Mesenchymal stem cell (in vitro differentiated cells and primary cell): ENCODE measurements at regions not wholly inside any gene's neighbourhood (a gene's known extent, or its start where the extent isn't known, plus 50 kb on each side); places are given as distances from the start of the nearest gene placed in this dataset.

Experiments
- DNase-seq: peaks from one replicate; pipeline ENCODE4 v3.0.0-alpha.2; 2013
- H2AFZ ChIP-seq: one replicate; pipeline ENCODE4 v1.6.1; 2013; ENCODE audit warnings: low read depth, mild to moderate bottlenecking, control low read depth, inconsistent platforms, low read length, moderate library complexity
- H2AK5ac ChIP-seq: 2 replicates; pipeline ENCODE4 v1.6.1; 2013; ENCODE audit warnings: low read length, moderate library complexity, mild to moderate bottlenecking, inconsistent platforms; ENCODE audit not compliant: severe bottlenecking
- H2BK120ac ChIP-seq: one replicate; pipeline ENCODE4 v1.6.1; 2013; ENCODE audit warnings: low read depth, mild to moderate bottlenecking, inconsistent platforms, low read length, moderate library complexity
- H2BK12ac ChIP-seq, 2 experiments: one replicate each; pipeline ENCODE4 v1.6.1; 2013; ENCODE audit warnings: inconsistent platforms in 2 of 2, low read length in 2 of 2, mild to moderate bottlenecking in 2 of 2, moderate library complexity in 2 of 2, control low read depth in 1 of 2
- H2BK15ac ChIP-seq: one replicate; pipeline ENCODE4 v1.6.1; 2013; ENCODE audit warnings: mild to moderate bottlenecking, low read depth, inconsistent platforms; ENCODE audit not compliant: poor library complexity, severe bottlenecking
- H2BK5ac ChIP-seq: 2 replicates; pipeline ENCODE4 v1.6.1; 2013; ENCODE audit warnings: low read depth, mild to moderate bottlenecking, low read length, control low read depth, inconsistent platforms; ENCODE audit not compliant: poor library complexity, severe bottlenecking
- H3K14ac ChIP-seq, 2 experiments: one replicate each; pipeline ENCODE4 v1.6.1; 2013; ENCODE audit warnings: inconsistent platforms in 2 of 2, low read length in 2 of 2, control low read depth in 1 of 2, mild to moderate bottlenecking in 1 of 2, moderate library complexity in 1 of 2
- H3K18ac ChIP-seq, 2 experiments: one replicate each; pipeline ENCODE4 v1.6.1; 2013; ENCODE audit warnings: inconsistent platforms in 2 of 2, low read length in 2 of 2, control low read depth in 1 of 2, low read depth in 1 of 2, mild to moderate bottlenecking in 1 of 2
- H3K23ac ChIP-seq, 2 experiments: one replicate each; pipeline ENCODE4 v1.6.1; 2013; ENCODE audit warnings: inconsistent platforms in 2 of 2, low read length in 2 of 2, mild to moderate bottlenecking in 2 of 2, moderate library complexity in 2 of 2, control low read depth in 1 of 2
- H3K27ac ChIP-seq: 2 replicates; pipeline ENCODE4 v1.5.1; 2013; ENCODE audit warnings: mild to moderate bottlenecking, moderate library complexity, low read length, control low read depth, inconsistent platforms; ENCODE audit not compliant: poor library complexity, severe bottlenecking
- H3K27me3 ChIP-seq, 2 experiments: 2 replicates each; pipeline versions ENCODE4 v1.6.1 to v1.7.0; 2013; ENCODE audit warnings: low read length in 2 of 2, mild to moderate bottlenecking in 2 of 2, moderate library complexity in 2 of 2, control low read depth in 1 of 2, inconsistent platforms in 1 of 2; ENCODE audit not compliant: control insufficient read depth in 1 of 2, insufficient read depth in 1 of 2
- H3K36me3 ChIP-seq, 2 experiments: 2 replicates each; pipeline versions ENCODE4 v1.6.1 to v1.7.0; 2013; ENCODE audit warnings: low read length in 2 of 2, control low read depth in 1 of 2, inconsistent platforms in 1 of 2, low read depth in 1 of 2, mild to moderate bottlenecking in 1 of 2; ENCODE audit not compliant: insufficient read depth in 2 of 2, control insufficient read depth in 1 of 2
- H3K4ac ChIP-seq, 2 experiments: one replicate each; pipeline ENCODE4 v1.6.1; 2013; ENCODE audit warnings: inconsistent platforms in 2 of 2, low read length in 2 of 2, mild to moderate bottlenecking in 2 of 2, moderate library complexity in 2 of 2, control low read depth in 1 of 2, low read depth in 1 of 2
- H3K4me1 ChIP-seq: 2 replicates; pipeline ENCODE4 v1.6.1; 2013; ENCODE audit warnings: low read depth, low read length, control low read depth; ENCODE audit not compliant: control insufficient read depth, insufficient read depth
- H3K4me2 ChIP-seq: 2 replicates; pipeline ENCODE4 v1.6.1; 2013; ENCODE audit warnings: low read length, mild to moderate bottlenecking, inconsistent platforms; ENCODE audit not compliant: poor library complexity, severe bottlenecking
- H3K4me3 ChIP-seq, 2 experiments: 2 replicates each; pipeline versions ENCODE4 v1.5.1 to v1.7.0; 2013; ENCODE audit warnings: low read length in 2 of 2, mild to moderate bottlenecking in 2 of 2, control low read depth in 1 of 2, low read depth in 1 of 2; ENCODE audit not compliant: insufficient read depth in 1 of 2
- H3K79me1 ChIP-seq: replicated peaks from 2 replicates; pipeline ENCODE4 v1.6.1; 2013; ENCODE audit warnings: mild to moderate bottlenecking, control low read depth, low read length, inconsistent platforms; ENCODE audit not compliant: poor library complexity, severe bottlenecking
- H3K9ac ChIP-seq: 2 replicates; pipeline ENCODE4 v1.7.0; 2013; ENCODE audit warnings: mild to moderate bottlenecking, low read length, moderate library complexity
- H3K9me3 ChIP-seq: 2 replicates; pipeline ENCODE4 v1.7.0; 2013; ENCODE audit warnings: mild to moderate bottlenecking, low read length; ENCODE audit not compliant: control insufficient read depth
- H4K8ac ChIP-seq: one replicate; pipeline ENCODE4 v1.6.1; 2013; ENCODE audit warnings: inconsistent platforms, mild to moderate bottlenecking, low read length, moderate library complexity
- H4K91ac ChIP-seq: one replicate; pipeline ENCODE4 v1.6.1; 2013; ENCODE audit warnings: mild to moderate bottlenecking, low read length, inconsistent platforms
- WGBS: methylation state at CpG from one replicate; pipeline ENCODE4 v1.1.7; 2013; ENCODE audit warnings: mixed read lengths; 5-methylcytosine and 5-hydroxymethylcytosine counted together

DNA sequence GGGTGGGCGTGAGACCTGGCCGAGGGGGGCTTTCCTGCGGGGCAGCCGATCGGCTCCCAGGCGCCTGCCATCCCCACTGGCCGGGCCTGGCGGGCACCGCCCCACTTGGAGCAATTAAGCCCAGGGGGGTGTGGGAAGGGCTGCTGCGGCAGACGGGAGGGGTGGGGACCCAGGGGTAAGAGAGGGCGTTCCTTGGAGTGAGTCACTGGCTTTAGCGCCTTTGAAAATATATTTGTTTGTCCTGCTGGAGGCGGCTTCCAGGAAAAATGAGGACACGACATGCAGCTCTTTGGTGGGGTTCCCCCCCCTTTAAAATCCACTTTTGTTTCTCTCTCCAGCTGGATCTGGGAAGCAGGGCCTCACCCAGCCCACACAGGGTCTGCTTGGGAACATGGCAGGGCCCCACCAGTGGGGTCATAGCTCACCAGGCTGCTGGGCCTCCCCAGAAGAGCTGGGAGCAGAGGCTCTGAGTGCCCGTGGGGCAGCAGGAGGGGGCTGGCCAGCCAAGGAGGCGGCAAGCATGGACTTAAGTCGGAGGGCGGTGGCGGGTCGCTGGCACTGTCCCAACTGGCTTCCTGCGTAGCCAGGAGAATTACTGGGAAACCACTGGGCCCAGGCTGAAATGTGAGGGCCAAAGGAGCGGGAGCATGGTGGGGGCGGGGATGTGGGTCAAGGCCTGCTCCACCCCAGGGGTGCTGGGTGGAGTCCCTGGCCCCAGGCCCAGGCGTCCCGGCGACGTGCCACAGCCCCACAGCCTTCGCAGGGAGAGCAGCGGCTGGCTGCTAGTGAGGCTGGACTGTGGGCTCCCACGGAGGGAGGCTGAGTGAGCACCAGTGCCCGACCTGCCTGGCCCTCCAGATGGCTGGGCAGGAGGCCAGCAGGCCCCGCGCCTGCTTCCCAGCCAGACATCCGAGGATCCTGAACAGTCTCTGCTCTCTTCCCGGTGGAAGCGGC, 128.0 kb downstream of the RFLNA start:
- peaks cover 37% of the 10 kb centered on the region for H3K79me1 ChIP-seq
- H2AK5ac ChIP-seq: peak overlapping the region; percentile 58
- H3K27me3 ChIP-seq: no peaks in the 10 kb centered on the region
- H4K91ac ChIP-seq: peak overlapping the region; percentile 99
- H3K36me3 ChIP-seq: peaks cover 61 to 86% of the 10 kb centered on the region in 2 experiments
- WGBS: 14% methylated on average over 37 of the region's 37 CpGs
- H3K23ac ChIP-seq: no peak overlapping the region
- no peaks in the 10 kb centered on the region for H3K9me3 ChIP-seq
- peak overlapping the region; percentile 99 to 100 for H2BK12ac ChIP-seq
- H3K4me1 ChIP-seq: peaks cover 55% of the 10 kb centered on the region
- peak overlapping the region in 1 of 2 experiments; percentile 99 for H3K14ac ChIP-seq
- peak overlapping the region; percentile 98 to 99 for H3K18ac ChIP-seq
- H2BK5ac ChIP-seq: peak overlapping the region; percentile 68
- peak; percentile 99 for DNase-seq
- peak overlapping the region; percentile 98 for H2BK120ac ChIP-seq
- H2AFZ ChIP-seq: no peak overlapping the region
- H3K27ac ChIP-seq: peak overlapping the region; percentile 96
- peak overlapping the region; percentile 80 for H3K9ac ChIP-seq
- H4K8ac ChIP-seq: peak overlapping the region; percentile 99
- H3K4me3 ChIP-seq: peak overlapping the region in 1 of 2 experiments; percentile 53
- H3K4ac ChIP-seq: peak overlapping the region; percentile 88 to 92
- H3K4me2 ChIP-seq: no peak overlapping the region
- peak overlapping the region; percentile 88 for H2BK15ac ChIP-seq

DNA sequence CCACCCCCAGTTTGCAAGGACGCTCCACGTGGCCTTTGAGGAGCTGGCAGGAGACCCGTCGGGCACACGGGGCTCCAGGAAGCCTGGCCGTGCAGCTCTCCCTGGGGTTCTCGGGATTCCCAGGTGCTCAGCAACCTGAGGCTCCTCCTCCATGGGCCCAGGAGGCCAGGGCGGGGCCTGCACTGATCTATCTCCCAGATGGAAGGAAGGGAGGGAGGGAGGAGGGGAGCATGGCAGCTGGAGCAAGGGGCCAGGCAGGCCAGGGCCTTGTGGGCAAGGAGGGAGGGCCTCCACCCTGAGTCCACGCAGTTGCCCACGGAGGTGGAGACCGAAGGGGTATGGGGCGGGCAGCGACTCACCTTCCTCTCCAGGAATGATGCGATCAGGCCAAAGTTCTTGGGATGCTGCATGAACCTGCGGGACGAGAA, 127.3 kb downstream of the RFLNA start:
- H3K4me2 ChIP-seq: no peak overlapping the region
- H3K9me3 ChIP-seq: no peaks in the 10 kb centered on the region

DNA sequence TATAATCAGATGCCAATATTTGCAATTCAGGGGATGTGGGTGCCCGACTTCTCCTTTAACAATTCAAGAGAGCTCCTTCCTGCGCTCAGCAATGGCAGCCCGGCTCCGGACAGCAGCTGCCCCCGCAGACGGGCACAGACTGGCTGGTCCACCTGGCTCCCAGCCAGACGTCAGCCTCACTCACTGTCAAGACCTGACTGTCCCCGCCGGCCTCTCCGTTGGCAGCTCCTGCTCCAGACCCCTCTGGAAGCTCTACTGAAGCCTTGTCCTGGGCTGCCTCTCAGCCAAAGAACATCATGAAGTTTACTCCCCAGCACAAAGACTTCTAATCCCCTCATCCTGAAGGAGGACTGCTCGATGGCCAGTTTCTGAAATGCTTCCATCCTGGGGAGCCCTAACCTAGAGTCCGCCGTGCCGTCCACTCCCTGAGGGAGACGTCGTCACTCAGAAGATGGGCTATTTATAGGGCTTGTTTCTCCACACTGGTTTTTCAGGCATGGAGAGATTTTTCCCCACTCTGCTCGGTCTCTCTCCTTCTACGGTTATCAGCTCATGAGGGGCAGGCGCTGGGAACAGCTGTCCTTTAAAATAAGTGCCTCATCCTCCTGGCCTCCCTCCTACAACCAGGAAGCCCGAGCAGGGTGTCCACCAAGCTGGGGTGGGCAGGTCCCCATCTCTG, 126.2 kb downstream of the RFLNA start:
- H4K8ac ChIP-seq: peak overlapping the region; percentile 10
- peak overlapping the region; percentile 94 to 99 for H3K18ac ChIP-seq
- H3K9ac ChIP-seq: no peak overlapping the region
- no peak overlapping the region for H3K4me3 ChIP-seq
- no peaks in the 10 kb centered on the region for H3K27me3 ChIP-seq
- no peak overlapping the region for H2AFZ ChIP-seq
- DNase-seq: peak; percentile 55
- peak overlapping the region; percentile 82 for H2BK15ac ChIP-seq
- peak overlapping the region; percentile 92 to 94 for H2BK12ac ChIP-seq
- peak overlapping the region in 1 of 2 experiments; percentile 13 for H3K14ac ChIP-seq
- H3K4me1 ChIP-seq: peaks cover 43% of the 10 kb centered on the region
- H3K23ac ChIP-seq: peak overlapping the region in 1 of 2 experiments; percentile 43
- H3K4ac ChIP-seq: peak overlapping the region; percentile 59 to 88
- H2BK120ac ChIP-seq: peak overlapping the region; percentile 64
- H3K36me3 ChIP-seq: peaks cover 61 to 86% of the 10 kb centered on the region in 2 experiments
- H3K27ac ChIP-seq: no peak overlapping the region
- no peaks in the 10 kb centered on the region for H3K9me3 ChIP-seq
- peaks cover 30% of the 10 kb centered on the region for H3K79me1 ChIP-seq
- 95% methylated on average over 20 of the region's 20 CpGs for WGBS
- H2BK5ac ChIP-seq: no peak overlapping the region
- no peak overlapping the region for H3K4me2 ChIP-seq
- H4K91ac ChIP-seq: peak overlapping the region; percentile 80
- peak overlapping the region; percentile 27 for H2AK5ac ChIP-seq

More for the DNA sequence above, 127.3 kb downstream of the RFLNA start:
- Histone ChIP-seq H3K14ac (peak overlapping the region in 1 of 2 experiments; percentile 99), H3K18ac (peak overlapping the region; percentile 98 to 99), H2AFZ (no peak overlapping the region), H4K91ac (peak overlapping the region; percentile 99), H2AK5ac (peak overlapping the region; percentile 36), H3K36me3 (peaks cover 67 to 86% of the 10 kb centered on the region in 2 experiments), H3K9ac (peak overlapping the region; percentile 80), H2BK5ac (no peak overlapping the region), H2BK12ac (peak overlapping the region; percentile 99 to 100), H3K4me1 (peaks cover 48% of the 10 kb centered on the region), H3K23ac (no peak overlapping the region), H3K27me3 (no peaks in the 10 kb centered on the region), H3K4ac (peak overlapping the region; percentile 66 to 92), H3K4me3 (no peak overlapping the region), H4K8ac (peak overlapping the region; percentile 99), H3K27ac (peak overlapping the region; percentile 90), H3K79me1 (peaks cover 39% of the 10 kb centered on the region), H2BK120ac (peak overlapping the region; percentile 80), H2BK15ac (peak overlapping the region; percentile 30)
- WGBS: 63% methylated on average over 16 of the region's 16 CpGs
- no peak for DNase-seq
